MM.1S (cell line): ENCODE measurements at regions not wholly inside any gene's neighbourhood (a gene's known extent, or its start where the extent isn't known, plus 50 kb on each side); places are given as distances from the start of the nearest gene placed in this dataset.

Source experiments
- DNase-seq: peaks from one replicate; pipeline ENCODE4 v3.0.0-alpha.2; 2015
- H2AFZ ChIP-seq: fragments of 300-600 bp; sonication (generic); 2 replicates; pipeline ENCODE4 v1.6.0; 2016; ENCODE audit warnings: antibody characterized with exemption, low read length
- H3F3A ChIP-seq: fragments of 300-600 bp; sonication (generic); 2 replicates; pipeline ENCODE4 v1.6.1; 2016; ENCODE audit warnings: mild to moderate bottlenecking, antibody characterized with exemption, low read length, moderate library complexity, mixed read lengths; ENCODE audit not compliant: insufficient read depth
- H3K27ac ChIP-seq: fragments of 300-600 bp; sonication (generic); 2 replicates; pipeline ENCODE4 v1.5.1; 2016; ENCODE audit warnings: mild to moderate bottlenecking, low read length
- H3K27me3 ChIP-seq: fragments of 300-600 bp; sonication (generic); replicated peaks from 2 replicates; pipeline ENCODE4 v1.6.0; 2016; ENCODE audit warnings: low read length; ENCODE audit not compliant: insufficient read depth
- H3K36me3 ChIP-seq: fragments of 300-600 bp; sonication (generic); replicated peaks from 2 replicates; pipeline ENCODE4 v1.6.1; 2016; ENCODE audit warnings: mild to moderate bottlenecking, low read length, mixed read lengths; ENCODE audit not compliant: insufficient read depth
- H3K4me1 ChIP-seq: fragments of 300-600 bp; sonication (generic); 2 replicates; pipeline ENCODE4 v1.6.1; 2016; ENCODE audit warnings: low read length, mixed read lengths
- H3K4me2 ChIP-seq: fragments of 300-600 bp; sonication (generic); 2 replicates; pipeline ENCODE4 v1.6.0; 2016; ENCODE audit warnings: low read depth, low read length
- H3K4me3 ChIP-seq: fragments of 300-600 bp; sonication (generic); 2 replicates; pipeline ENCODE4 v1.5.1; 2016; ENCODE audit warnings: low read length, mixed read lengths
- H3K79me2 ChIP-seq: fragments of 300-600 bp; sonication (generic); 2 replicates; pipeline ENCODE4 v1.6.1; 2016; ENCODE audit warnings: mixed run types, low read length, mixed read lengths
- H3K9ac ChIP-seq: fragments of 300-600 bp; sonication (generic); 2 replicates; pipeline ENCODE4 v1.6.1; 2016; ENCODE audit warnings: low read length, mixed read lengths
- H3K9me2 ChIP-seq: fragments of 300-600 bp; sonication (generic); replicated peaks from 2 replicates; pipeline ENCODE4 v1.6.1; 2016; ENCODE audit warnings: mild to moderate bottlenecking, low read length, mixed read lengths; ENCODE audit not compliant: insufficient read depth
- H3K9me3 ChIP-seq: fragments of 300-600 bp; sonication (generic); replicated peaks from 2 replicates; pipeline ENCODE4 v1.6.1; 2016; ENCODE audit warnings: mild to moderate bottlenecking, low read length, mixed read lengths; ENCODE audit not compliant: insufficient read depth
- H4K20me1 ChIP-seq: fragments of 300-600 bp; sonication (generic); 2 replicates; pipeline ENCODE4 v1.6.1; 2016; ENCODE audit warnings: mild to moderate bottlenecking, low read length, moderate library complexity, mixed read lengths; ENCODE audit not compliant: insufficient read depth
- EZH2 ChIP-seq: fragments of 300-600 bp; sonication (generic); optimal IDR thresholded peaks from 2 replicates; pipeline ENCODE3; 2017; ENCODE audit warnings: low read depth, mild to moderate bottlenecking, antibody characterized with exemption, low read length, mixed read lengths
- EZH2phosphoT487 ChIP-seq: fragments of 300-600 bp; sonication (generic); IDR thresholded peaks from 2 replicates; pipeline ENCODE4 v1.6.1; 2018; ENCODE audit warnings: antibody characterized with exemption, low read length
- TF ChIP-seq, protein P1 (sequence below): fragments of 300-600 bp; sonication (generic); IDR thresholded peaks from 2 replicates; pipeline ENCODE4 v1.5.1; 2016; ENCODE audit warnings: antibody characterized with exemption, low read length, mixed read lengths

DNA sequence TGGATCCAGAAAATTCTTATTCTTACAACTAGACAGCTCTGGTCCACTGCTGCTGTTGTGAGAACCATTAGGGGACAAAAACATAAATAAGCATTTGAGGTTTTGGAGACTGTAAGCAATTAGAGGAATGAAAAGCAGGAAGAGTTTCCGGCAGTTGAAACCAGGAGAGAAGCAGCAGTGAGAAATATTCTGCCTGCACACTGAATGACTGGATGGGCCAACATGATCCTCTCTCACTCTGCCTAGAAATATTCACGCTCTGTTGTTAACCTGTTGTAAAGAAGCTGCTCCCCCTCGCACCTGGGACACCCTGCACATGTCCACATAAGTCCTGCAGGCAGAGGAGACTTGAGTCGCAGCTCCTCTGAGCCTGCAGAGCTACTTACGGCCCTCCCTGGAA lies 60.4 kb upstream of the RNF152 start:
- TF ChIP-seq EZH2phosphoT487 (no peak), EZH2 (no peak)
- TF ChIP-seq, protein P1, sequence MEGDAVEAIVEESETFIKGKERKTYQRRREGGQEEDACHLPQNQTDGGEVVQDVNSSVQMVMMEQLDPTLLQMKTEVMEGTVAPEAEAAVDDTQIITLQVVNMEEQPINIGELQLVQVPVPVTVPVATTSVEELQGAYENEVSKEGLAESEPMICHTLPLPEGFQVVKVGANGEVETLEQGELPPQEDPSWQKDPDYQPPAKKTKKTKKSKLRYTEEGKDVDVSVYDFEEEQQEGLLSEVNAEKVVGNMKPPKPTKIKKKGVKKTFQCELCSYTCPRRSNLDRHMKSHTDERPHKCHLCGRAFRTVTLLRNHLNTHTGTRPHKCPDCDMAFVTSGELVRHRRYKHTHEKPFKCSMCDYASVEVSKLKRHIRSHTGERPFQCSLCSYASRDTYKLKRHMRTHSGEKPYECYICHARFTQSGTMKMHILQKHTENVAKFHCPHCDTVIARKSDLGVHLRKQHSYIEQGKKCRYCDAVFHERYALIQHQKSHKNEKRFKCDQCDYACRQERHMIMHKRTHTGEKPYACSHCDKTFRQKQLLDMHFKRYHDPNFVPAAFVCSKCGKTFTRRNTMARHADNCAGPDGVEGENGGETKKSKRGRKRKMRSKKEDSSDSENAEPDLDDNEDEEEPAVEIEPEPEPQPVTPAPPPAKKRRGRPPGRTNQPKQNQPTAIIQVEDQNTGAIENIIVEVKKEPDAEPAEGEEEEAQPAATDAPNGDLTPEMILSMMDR = no peak
- Histone ChIP-seq H3K4me1 (no peaks in the 10 kb centered on the region), H3F3A (no peaks in the 10 kb centered on the region), H4K20me1 (no peaks in the 10 kb centered on the region), H2AFZ (no peak overlapping the region), H3K27me3 (no peaks in the 10 kb centered on the region), H3K9me2 (no peaks in the 10 kb centered on the region), H3K4me3 (no peak overlapping the region), H3K27ac (no peak overlapping the region), H3K79me2 (no peaks in the 10 kb centered on the region), H3K9ac (no peak overlapping the region), H3K9me3 (no peaks in the 10 kb centered on the region), H3K36me3 (no peaks in the 10 kb centered on the region), H3K4me2 (no peak overlapping the region)
- no peak for DNase-seq

DNA sequence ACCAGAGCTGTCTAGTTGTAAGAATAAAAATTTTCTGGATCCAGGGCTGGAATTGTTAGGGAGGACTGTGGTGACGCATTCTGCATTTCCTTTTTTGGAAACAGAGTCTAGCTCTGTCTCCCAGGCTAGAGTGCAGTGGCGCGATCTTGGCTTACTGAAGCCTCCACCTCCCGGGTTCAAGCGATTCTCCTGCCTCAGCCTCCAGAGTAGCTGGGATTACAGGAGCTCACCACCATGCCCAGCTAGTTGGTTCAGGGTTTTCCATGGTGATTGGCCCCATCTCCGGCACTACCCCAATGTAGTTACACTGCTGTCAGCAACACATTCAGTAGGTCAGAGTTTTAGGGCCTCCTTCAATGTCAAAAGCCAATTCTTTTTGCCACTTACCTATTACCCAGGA lies 58.6 kb upstream of the RNF152 start:
- no peak overlapping the region for H3K4me3 ChIP-seq
- H2AFZ ChIP-seq = no peak overlapping the region
- H3F3A ChIP-seq = no peaks in the 10 kb centered on the region
- H3K9me3 ChIP-seq = no peaks in the 10 kb centered on the region
- no peak overlapping the region for H3K4me2 ChIP-seq
- no peaks in the 10 kb centered on the region for H3K79me2 ChIP-seq
- H4K20me1 ChIP-seq = no peaks in the 10 kb centered on the region
- no peak for TF ChIP-seq EZH2phosphoT487
- no peaks in the 10 kb centered on the region for H3K4me1 ChIP-seq
- H3K9ac ChIP-seq = no peak overlapping the region
- DNase-seq = no peak
- no peaks in the 10 kb centered on the region for H3K9me2 ChIP-seq
- no peak overlapping the region for H3K27ac ChIP-seq
- H3K27me3 ChIP-seq = no peaks in the 10 kb centered on the region
- H3K36me3 ChIP-seq = no peaks in the 10 kb centered on the region

DNA sequence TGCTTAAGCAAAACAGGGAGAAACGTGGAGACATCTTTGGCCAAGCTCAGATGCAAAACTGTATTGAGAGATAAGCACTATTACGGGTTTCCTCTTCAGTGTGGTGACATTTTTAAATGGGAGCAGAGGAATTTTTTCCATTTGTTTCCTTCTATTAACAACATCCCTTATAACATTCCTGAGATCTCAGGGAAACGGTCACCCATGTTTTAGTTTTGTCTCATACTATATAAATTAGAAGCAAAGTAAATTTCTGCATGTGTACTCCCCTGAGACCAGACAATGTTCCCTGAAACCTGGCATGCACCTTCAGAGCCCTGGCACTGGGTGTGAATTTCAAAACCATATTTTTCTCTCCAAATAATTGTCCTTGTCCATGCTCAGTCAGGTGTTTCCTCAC lies 57.6 kb upstream of the RNF152 start:
- no peaks in the 10 kb centered on the region for H3K9me3 ChIP-seq
- no peaks in the 10 kb centered on the region for H3F3A ChIP-seq
- H3K36me3 ChIP-seq = no peaks in the 10 kb centered on the region
- no peaks in the 10 kb centered on the region for H4K20me1 ChIP-seq
- no peaks in the 10 kb centered on the region for H3K4me1 ChIP-seq
- no peak overlapping the region for H3K9ac ChIP-seq
- DNase-seq = no peak
- TF ChIP-seq, protein P1 = no peak
- no peak for TF ChIP-seq EZH2
- TF ChIP-seq EZH2phosphoT487 = no peak
- no peak overlapping the region for H3K27ac ChIP-seq
- no peak overlapping the region for H2AFZ ChIP-seq
- H3K79me2 ChIP-seq = no peaks in the 10 kb centered on the region
- no peak overlapping the region for H3K4me2 ChIP-seq
- no peaks in the 10 kb centered on the region for H3K27me3 ChIP-seq
- H3K9me2 ChIP-seq = no peaks in the 10 kb centered on the region
- no peak overlapping the region for H3K4me3 ChIP-seq

DNA sequence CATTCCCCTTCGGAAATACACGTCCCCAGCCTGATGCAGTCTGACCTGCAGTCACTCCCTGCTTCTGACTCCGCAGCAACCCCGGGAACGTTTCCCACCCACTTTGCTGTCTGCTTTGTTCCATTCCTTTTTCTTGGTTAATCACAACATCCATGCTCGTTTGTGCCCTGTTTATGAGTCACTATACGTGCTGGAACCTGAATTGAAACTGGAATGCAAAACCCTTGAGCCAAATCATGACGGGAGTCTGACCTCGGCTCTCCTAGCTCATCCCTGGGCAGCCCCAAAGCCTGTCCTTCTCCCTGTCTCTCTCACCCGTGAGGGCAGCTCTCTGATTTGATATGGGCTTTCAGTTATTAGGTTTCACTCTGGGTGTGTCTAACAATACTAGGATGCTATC lies 57.1 kb upstream of the RNF152 start:
- Histone ChIP-seq H3K4me3 (no peak overlapping the region), H2AFZ (no peak overlapping the region), H3K4me2 (no peak overlapping the region), H4K20me1 (no peaks in the 10 kb centered on the region), H3F3A (no peaks in the 10 kb centered on the region), H3K9ac (no peak overlapping the region), H3K36me3 (no peaks in the 10 kb centered on the region), H3K79me2 (no peaks in the 10 kb centered on the region), H3K9me3 (no peaks in the 10 kb centered on the region), H3K9me2 (no peaks in the 10 kb centered on the region), H3K27ac (no peak overlapping the region), H3K27me3 (no peaks in the 10 kb centered on the region), H3K4me1 (no peaks in the 10 kb centered on the region)
- TF ChIP-seq EZH2phosphoT487 (no peak), EZH2 (no peak)
- TF ChIP-seq, protein P1 = no peak
- DNase-seq = no peak
